ENCODE measurements at regions not wholly inside any gene's neighbourhood (a gene's known extent, or its start where the extent isn't known, plus 50 kb on each side); places are given as distances from the start of the nearest gene placed in this dataset.

DNA sequence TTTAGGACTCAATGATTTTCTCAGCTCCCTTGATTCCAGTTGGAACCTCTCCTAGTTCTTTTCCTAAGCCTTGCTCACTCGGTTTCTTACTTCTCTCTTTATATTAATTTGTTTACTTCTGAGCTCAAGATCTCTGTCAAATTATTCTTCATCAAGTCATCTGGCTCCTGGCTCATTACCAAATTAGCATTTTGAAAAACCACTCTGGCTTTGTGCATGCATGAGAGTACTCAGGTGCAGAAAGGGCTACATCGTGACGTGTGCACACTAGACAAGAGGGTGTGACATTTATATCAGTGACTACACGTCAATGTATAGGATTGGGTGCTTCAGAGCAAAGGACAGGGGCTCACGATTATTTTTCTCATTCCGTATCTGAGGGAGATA lies 645.7 kb upstream of the DPP6 start:
- TF ChIP-seq EZH2 (IDR thresholded peaks at IDR 0.05; ENCODE audit: borderline replicate concordance, low read length), result no peak
- TF ChIP-seq, protein P1, sequence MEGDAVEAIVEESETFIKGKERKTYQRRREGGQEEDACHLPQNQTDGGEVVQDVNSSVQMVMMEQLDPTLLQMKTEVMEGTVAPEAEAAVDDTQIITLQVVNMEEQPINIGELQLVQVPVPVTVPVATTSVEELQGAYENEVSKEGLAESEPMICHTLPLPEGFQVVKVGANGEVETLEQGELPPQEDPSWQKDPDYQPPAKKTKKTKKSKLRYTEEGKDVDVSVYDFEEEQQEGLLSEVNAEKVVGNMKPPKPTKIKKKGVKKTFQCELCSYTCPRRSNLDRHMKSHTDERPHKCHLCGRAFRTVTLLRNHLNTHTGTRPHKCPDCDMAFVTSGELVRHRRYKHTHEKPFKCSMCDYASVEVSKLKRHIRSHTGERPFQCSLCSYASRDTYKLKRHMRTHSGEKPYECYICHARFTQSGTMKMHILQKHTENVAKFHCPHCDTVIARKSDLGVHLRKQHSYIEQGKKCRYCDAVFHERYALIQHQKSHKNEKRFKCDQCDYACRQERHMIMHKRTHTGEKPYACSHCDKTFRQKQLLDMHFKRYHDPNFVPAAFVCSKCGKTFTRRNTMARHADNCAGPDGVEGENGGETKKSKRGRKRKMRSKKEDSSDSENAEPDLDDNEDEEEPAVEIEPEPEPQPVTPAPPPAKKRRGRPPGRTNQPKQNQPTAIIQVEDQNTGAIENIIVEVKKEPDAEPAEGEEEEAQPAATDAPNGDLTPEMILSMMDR (conservative IDR thresholded peaks at IDR 0.05 in 1 of 2, IDR thresholded peaks at IDR 0.05 in 1 of 2; ENCODE audit: extremely low read depth in 1 of 2, insufficient read depth in 1 of 2, low read depth in 1 of 2, low read length in 2 of 2), result no peak
